Thoracic aorta (tissue), 2 donors: ENCODE measurements at regions not wholly inside any gene's neighbourhood (a gene's known extent, or its start where the extent isn't known, plus 50 kb on each side); places are given as distances from the start of the nearest gene placed in this dataset.
"Not testable (repeated sequence)": the region's sequence is repeated elsewhere in the genome, so short reads cannot be mapped to it uniquely, and the experiment has no call there.

Experiments used
- ATAC-seq: fragments of 150-250 bp; one replicate; pipeline ENCODE4 v1.8.0; 2017; ENCODE audit warnings: low read depth; ENCODE audit not compliant: insufficient number of reproducible peaks, low FRiP score
- DNase-seq: peaks from one replicate; pipeline ENCODE4 v3.0.0-alpha.2; 2020; ENCODE audit warnings: low spot score
- H3K27ac ChIP-seq, 2 donors: fragments of 200-600 bp; sonication (generic); 1 replicate in 1 of 2; 2 replicates in 1 of 2; pipeline ENCODE4 v1.5.1; 2016; ENCODE audit warnings: mild to moderate bottlenecking in 2 of 2, moderate library complexity in 2 of 2
- H3K27me3 ChIP-seq: fragments of 200-600 bp; sonication (generic); replicated peaks from 2 replicates; pipeline ENCODE4 v1.6.0; 2016; ENCODE audit warnings: mild to moderate bottlenecking; ENCODE audit not compliant: insufficient read depth
- H3K36me3 ChIP-seq: fragments of 200-600 bp; sonication (generic); one replicate; pipeline ENCODE4 v1.5.1; 2016
- H3K4me1 ChIP-seq, 2 donors: fragments of 200-600 bp; sonication (generic); 1 replicate in 1 of 2; 2 replicates in 1 of 2; pipeline versions ENCODE4 v1.5.1 to v1.6.0; 2016; ENCODE audit warnings: low read depth in 2 of 2, mild to moderate bottlenecking in 1 of 2; ENCODE audit not compliant: control insufficient read depth in 1 of 2
- H3K4me3 ChIP-seq: fragments of 200-600 bp; sonication (generic); 2 replicates; pipeline ENCODE4 v1.5.1; 2016; ENCODE audit warnings: mild to moderate bottlenecking
- H3K9me3 ChIP-seq: fragments of 200-600 bp; sonication (generic); 2 replicates; pipeline ENCODE4 v1.5.1; 2016
- TF ChIP-seq, protein P1 (sequence below): fragments of 200-600 bp; sonication (generic); IDR thresholded peaks from one replicate; pipeline ENCODE4 v1.5.1; 2019; ENCODE audit warnings: antibody characterized with exemption

DNA sequence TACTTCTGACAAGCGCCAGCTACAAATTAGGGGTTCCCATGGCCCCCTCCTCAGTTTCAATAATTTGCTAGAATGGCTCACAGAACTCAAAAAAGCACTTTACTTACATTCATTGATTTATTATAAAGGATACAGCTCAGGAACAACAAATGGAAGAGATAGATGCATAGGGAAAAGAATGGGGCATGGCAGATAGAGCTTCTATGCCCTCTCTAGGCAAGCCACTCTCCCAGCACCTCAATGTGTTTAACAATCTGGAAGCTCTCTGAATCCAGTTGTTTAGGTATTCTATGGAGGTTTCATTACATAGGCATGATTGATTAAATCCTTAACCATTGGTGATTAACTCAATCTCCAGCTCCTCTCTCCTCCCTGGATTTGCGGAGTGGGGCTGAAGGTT lies 184.5 kb upstream of the DAAM1 start:
- DNase-seq (no peak), ATAC-seq (no peak)
- TF ChIP-seq, protein P1, sequence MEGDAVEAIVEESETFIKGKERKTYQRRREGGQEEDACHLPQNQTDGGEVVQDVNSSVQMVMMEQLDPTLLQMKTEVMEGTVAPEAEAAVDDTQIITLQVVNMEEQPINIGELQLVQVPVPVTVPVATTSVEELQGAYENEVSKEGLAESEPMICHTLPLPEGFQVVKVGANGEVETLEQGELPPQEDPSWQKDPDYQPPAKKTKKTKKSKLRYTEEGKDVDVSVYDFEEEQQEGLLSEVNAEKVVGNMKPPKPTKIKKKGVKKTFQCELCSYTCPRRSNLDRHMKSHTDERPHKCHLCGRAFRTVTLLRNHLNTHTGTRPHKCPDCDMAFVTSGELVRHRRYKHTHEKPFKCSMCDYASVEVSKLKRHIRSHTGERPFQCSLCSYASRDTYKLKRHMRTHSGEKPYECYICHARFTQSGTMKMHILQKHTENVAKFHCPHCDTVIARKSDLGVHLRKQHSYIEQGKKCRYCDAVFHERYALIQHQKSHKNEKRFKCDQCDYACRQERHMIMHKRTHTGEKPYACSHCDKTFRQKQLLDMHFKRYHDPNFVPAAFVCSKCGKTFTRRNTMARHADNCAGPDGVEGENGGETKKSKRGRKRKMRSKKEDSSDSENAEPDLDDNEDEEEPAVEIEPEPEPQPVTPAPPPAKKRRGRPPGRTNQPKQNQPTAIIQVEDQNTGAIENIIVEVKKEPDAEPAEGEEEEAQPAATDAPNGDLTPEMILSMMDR: no peak

DNA sequence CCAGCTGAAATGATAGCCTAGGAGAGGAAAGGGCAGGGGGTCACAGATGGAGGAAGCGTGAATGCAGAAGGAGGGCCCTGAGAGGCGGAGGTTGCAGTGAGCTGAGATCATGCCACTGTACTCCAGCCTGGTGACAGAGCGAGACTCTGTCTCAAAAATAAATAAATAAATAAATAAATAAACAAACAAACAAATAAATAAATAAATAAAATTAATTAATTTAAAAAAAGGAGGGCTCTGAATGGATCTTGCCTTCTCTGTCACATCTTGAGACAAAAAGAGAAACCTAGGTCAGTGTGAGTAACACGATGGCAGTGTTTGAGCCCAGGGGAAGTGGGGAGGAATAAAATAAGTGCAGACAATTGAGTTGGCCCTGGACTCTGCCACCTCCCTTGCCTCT lies 182.3 kb upstream of the DAAM1 start:
- ATAC-seq, DNase-seq, H3K27me3 ChIP-seq, H3K9me3 ChIP-seq, H3K4me1 ChIP-seq, H3K4me3 ChIP-seq, H3K36me3 ChIP-seq, H3K27ac ChIP-seq: not testable (repeated sequence)

More for the DNA sequence above, 184.5 kb upstream of the DAAM1 start:
- H3K27ac ChIP-seq: no peak overlapping the region
- no peaks in the 10 kb centered on the region for H3K27me3 ChIP-seq
- no peaks in the 10 kb centered on the region for H3K9me3 ChIP-seq
- no peaks in the 10 kb centered on the region for H3K36me3 ChIP-seq
- H3K4me1 ChIP-seq: no peaks in the 10 kb centered on the region
- no peak overlapping the region for H3K4me3 ChIP-seq

DNA sequence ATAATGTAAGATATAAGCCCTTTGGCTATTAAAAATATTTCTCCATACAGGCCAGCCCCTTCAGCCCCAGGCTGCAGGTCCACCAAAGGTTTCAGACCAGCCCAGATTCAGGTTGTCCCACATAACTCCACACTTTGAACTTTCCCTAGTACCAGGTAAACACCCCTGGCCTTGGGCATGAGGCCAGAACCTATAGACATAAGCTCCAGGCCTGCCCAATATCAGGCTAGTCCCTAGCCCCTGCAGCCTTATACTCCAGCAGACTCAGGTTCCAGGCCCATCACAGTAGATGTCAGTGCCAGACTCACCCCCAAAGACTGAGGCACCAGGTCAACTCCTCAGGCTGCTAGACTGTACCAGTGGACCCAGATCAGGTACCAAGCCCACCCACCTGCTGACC lies 178.5 kb upstream of the DAAM1 start:
- DNase-seq (no peak), ATAC-seq (no peak)
- Histone ChIP-seq H3K4me1 (no peaks in the 10 kb centered on the region), H3K27ac (no peak overlapping the region), H3K9me3 (peaks cover 11% of the 10 kb centered on the region), H3K27me3 (no peaks in the 10 kb centered on the region), H3K36me3 (no peaks in the 10 kb centered on the region), H3K4me3 (no peak overlapping the region)
- TF ChIP-seq, protein P1: no peak

DNA sequence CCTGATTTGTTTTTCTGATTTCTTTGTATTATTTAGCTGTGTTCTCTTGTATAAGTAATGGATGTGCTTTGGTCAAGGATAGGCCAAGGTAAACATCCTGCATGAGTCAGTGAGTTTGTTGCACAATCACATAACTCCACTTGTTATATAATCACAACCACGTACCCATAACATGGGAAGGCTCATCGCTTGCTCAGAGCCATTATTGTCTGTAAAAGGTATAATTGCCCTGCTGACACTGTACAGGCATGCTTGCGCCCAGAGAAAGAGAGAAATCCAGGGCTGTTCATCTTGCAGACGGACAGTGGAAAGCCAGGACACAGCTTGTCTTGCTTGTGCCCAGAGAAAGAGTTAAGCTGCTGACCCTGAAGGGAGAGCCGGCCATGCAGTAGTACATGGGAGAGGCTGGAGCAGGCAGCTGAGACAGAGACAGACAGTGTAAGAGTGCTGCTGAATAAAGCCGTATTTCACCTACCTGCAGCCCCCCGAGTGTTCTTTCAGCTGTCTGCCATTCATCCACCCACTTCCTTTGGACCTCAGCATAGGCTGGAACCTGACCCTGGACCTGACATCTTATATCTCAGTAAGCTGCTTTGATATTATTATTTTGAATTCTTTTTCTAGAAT lies 174.7 kb upstream of the DAAM1 start:
- H3K9me3 ChIP-seq: peaks cover 11% of the 10 kb centered on the region
- TF ChIP-seq, protein P1: no peak
- no peak overlapping the region for H3K4me3 ChIP-seq
- H3K27ac ChIP-seq: no peak overlapping the region
- H3K36me3 ChIP-seq: no peaks in the 10 kb centered on the region
- no peak for ATAC-seq
- H3K4me1 ChIP-seq: no peaks in the 10 kb centered on the region
- DNase-seq: no peak
- no peaks in the 10 kb centered on the region for H3K27me3 ChIP-seq

DNA sequence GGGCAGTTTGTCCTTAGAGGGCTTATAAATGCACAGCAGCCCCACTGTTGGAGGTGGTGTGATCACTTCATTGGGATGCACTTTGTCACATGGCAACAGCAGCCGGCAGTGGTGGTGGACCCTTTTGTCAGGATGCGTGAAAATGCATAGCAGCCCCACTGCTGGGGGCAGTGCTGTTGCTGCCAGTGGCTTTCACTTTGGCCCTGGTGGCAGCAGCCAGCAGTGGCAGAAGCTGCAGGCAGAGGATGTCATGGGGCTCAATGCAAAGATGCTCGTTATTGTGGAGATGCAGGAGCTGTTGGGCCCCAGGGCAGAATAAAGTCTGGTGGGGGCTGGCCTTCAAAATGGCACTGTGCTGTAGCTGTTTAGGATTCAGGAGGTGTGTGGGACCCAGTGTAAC lies 173.0 kb upstream of the DAAM1 start:
- Histone ChIP-seq H3K9me3 (peaks cover 11% of the 10 kb centered on the region), H3K4me1 (no peaks in the 10 kb centered on the region), H3K4me3 (no peak overlapping the region), H3K27ac (no peak overlapping the region), H3K36me3 (no peaks in the 10 kb centered on the region), H3K27me3 (no peaks in the 10 kb centered on the region)
- TF ChIP-seq, protein P1: no peak
- ATAC-seq (no peak), DNase-seq (no peak)
